ENCODE measurements at regions not wholly inside any gene's neighbourhood (a gene's known extent, or its start where the extent isn't known, plus 50 kb on each side); places are given as distances from the start of the nearest gene placed in this dataset.

GRCh38 chr14:84520711-84521338, 1009.1 kb upstream of the FLRT2 start:
- no peaks in the 10 kb centered on the region for H3K27me3 ChIP-seq
- no peak overlapping the region for H3K27ac ChIP-seq
- H3K4me3 ChIP-seq (replicated peaks in 1 of 3) = no peak overlapping the region
- no peaks in the 10 kb centered on the region for H3K4me1 ChIP-seq
- WGBS, 2 donors = 67 to 77% methylated on average over 1 of the region's 1 CpG
- no peaks in the 10 kb centered on the region for H3K36me3 ChIP-seq
- intact Hi-C loops (cut with DNase I) = no loop called here
- TF ChIP-seq CTCF (IDR thresholded peaks at IDR 0.05) = no peak
- TF ChIP-seq POLR2A (IDR thresholded peaks at IDR 0.05) = no peak
- peak; percentile 15 to 32 for DNase-seq
- no peaks in the 10 kb centered on the region for H3K9me3 ChIP-seq

DNA sequence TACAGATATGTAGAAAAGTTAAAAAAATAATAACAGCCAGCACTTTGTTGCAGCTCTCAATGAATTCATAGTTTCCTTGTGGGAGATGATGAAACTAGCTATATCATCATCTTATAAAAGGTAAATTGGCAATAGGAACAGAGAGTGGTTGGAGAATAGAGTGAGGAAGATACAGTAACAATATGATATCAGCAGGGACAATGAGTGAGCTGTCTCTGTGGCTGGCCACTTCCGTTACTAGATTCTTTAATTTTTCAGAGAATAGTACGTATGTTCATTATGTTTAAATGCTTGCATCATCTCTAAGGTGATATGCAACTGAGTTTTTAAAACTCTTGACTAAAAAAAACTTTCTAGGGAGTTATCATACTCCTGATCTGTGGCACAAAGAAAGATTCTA, 1006.2 kb upstream of the FLRT2 start:
- H3K36me3 ChIP-seq = no peaks in the 10 kb centered on the region
- intact Hi-C loops (cut with DNase I) = no loop called here
- no peak for DNase-seq
- H3K9me3 ChIP-seq = no peaks in the 10 kb centered on the region
- no peak overlapping the region for H3K4me3 ChIP-seq (replicated peaks in 1 of 3)
- H3K27me3 ChIP-seq = no peaks in the 10 kb centered on the region
- no peaks in the 10 kb centered on the region for H3K4me1 ChIP-seq
- H3K27ac ChIP-seq = no peak overlapping the region
- TF ChIP-seq POLR2A (IDR thresholded peaks at IDR 0.05) = no peak
- TF ChIP-seq CTCF (IDR thresholded peaks at IDR 0.05) = no peak
- WGBS, 2 donors = 92% methylated on average over 2 of the region's 2 CpGs

GRCh38 chr14:84527706-84528105, 1002.2 kb upstream of the FLRT2 start:
- H3K27ac ChIP-seq = no peak overlapping the region
- no peaks in the 10 kb centered on the region for H3K27me3 ChIP-seq
- TF ChIP-seq CTCF (IDR thresholded peaks at IDR 0.05) = no peak
- no peak for TF ChIP-seq POLR2A (IDR thresholded peaks at IDR 0.05)
- intact Hi-C loops (cut with DNase I) = no loop called here
- H3K4me3 ChIP-seq (replicated peaks in 1 of 3) = no peak overlapping the region
- H3K36me3 ChIP-seq = no peaks in the 10 kb centered on the region
- DNase-seq = no peak
- WGBS, 2 donors = 67 to 83% methylated on average over 3 of the region's 3 CpGs
- H3K9me3 ChIP-seq = no peaks in the 10 kb centered on the region
- H3K4me1 ChIP-seq = no peaks in the 10 kb centered on the region

GRCh38 chr14:84532016-84532415, 997.9 kb upstream of the FLRT2 start:
- intact Hi-C loops (cut with DNase I) = no loop called here
- DNase-seq = no peak
- Histone ChIP-seq H3K27me3 (no peaks in the 10 kb centered on the region), H3K4me3 (replicated peaks in 1 of 3) (no peak overlapping the region), H3K4me1 (no peaks in the 10 kb centered on the region), H3K36me3 (no peaks in the 10 kb centered on the region), H3K9me3 (no peaks in the 10 kb centered on the region), H3K27ac (no peak overlapping the region)
- TF ChIP-seq CTCF (IDR thresholded peaks at IDR 0.05) (no peak), POLR2A (IDR thresholded peaks at IDR 0.05) (no peak)
- WGBS, 2 donors = 92 to 96% methylated on average over 2 of the region's 2 CpGs

DNA sequence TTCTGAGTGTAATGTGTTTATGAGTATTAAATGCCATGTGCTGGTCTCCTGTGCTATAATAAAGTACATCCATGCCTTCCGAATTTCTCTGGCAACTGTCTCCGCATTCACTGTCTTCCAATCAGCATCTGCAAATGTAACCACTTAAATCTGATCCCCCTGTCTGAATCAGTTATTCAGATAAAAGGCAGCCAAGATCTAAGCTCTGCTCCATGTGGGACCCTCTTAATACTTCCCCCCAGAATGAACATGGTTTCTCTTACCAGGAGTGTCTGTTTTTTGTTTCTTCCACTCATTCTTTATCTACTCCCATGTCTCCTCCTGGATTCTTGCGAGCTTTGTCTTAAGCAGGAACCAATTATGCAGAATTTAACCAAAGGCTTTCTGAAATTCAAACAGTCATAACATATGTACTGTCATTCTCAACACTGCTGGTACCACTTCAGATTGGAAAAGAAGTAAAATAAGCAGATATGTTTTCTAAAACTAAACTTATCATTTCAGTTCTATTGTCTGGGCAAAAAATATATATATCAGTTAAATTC, 996.7 kb upstream of the FLRT2 start:
- Histone ChIP-seq H3K4me3 (replicated peaks in 1 of 3) (no peak overlapping the region), H3K4me1 (no peaks in the 10 kb centered on the region), H3K27me3 (no peaks in the 10 kb centered on the region), H3K27ac (no peak overlapping the region), H3K36me3 (no peaks in the 10 kb centered on the region), H3K9me3 (no peaks in the 10 kb centered on the region)
- TF ChIP-seq POLR2A (IDR thresholded peaks at IDR 0.05) (no peak), CTCF (IDR thresholded peaks at IDR 0.05) (no peak)
- WGBS, 2 donors = 92 to 93% methylated on average over 3 of the region's 3 CpGs
- intact Hi-C loops (cut with DNase I) = no loop called here
- DNase-seq = no peak
